HCT116 (cell line): ENCODE measurements at regions not wholly inside any gene's neighbourhood (a gene's known extent, or its start where the extent isn't known, plus 50 kb on each side); places are given as distances from the start of the nearest gene placed in this dataset.

Experiments
- ATAC-seq: fragments of 200-7000 bp; cut with Tn5 transposase; 2 replicates; pipeline ENCODE4 v1.9.1; 2020; ENCODE audit warnings: mild to moderate bottlenecking, moderate library complexity
- BruUV-seq: library from RNA; stranded (reverse); fragments of 400-500 nt; replicated peaks from 2 replicates; lab custom pipeline; 2021; lab: Mats Ljungman, UMichigan
- CTCF ChIA-PET: fragments of 300-600 bp; sonication (Branson Sonifier 250); formaldehyde crosslinking; loops from one replicate; lab custom pipeline; 2021; ENCODE audit warnings: antibody characterized with exemption; lab: Charles Lee
- POLR2A ChIA-PET: fragments of 300-600, 350-600 bp; sonication (Branson Sonifier 250); formaldehyde crosslinking; loops from one replicate; lab custom pipeline; 2021; ENCODE audit warnings: antibody characterized with exemption; lab: Charles Lee
- RAD21 ChIA-PET, 2 experiments: fragments of 300-600 bp; sonication (Branson Sonifier 250); formaldehyde crosslinking; loops; one replicate each; lab custom pipeline; 2023; ENCODE audit warnings: low total read pairs in 2 of 2; ENCODE audit not compliant: uncharacterized antibody in 2 of 2, unreplicated experiment in 2 of 2, low non-redundant PET in 1 of 2; lab: Charles Lee
- DNase-seq: peaks from one replicate; pipeline ENCODE4 v3.0.0-alpha.2; 2010; ENCODE audit warnings: low read depth, low spot score
- H2AFZ ChIP-seq: fragments of 200-600 bp; shearing (Covaris generic), sonication (generic); 2 replicates; pipeline ENCODE4 v1.6.1; 2017; ENCODE audit warnings: low read depth, mixed run types, mixed read lengths, antibody characterized with exemption, low read length; ENCODE audit not compliant: poor library complexity, severe bottlenecking
- H3K27ac ChIP-seq: 2 replicates; pipeline ENCODE4 v1.5.1; 2012; ENCODE audit warnings: low read depth, low read length
- H3K27me3 ChIP-seq: fragments of 200-600 bp; sonication (generic); 2 replicates; pipeline ENCODE4 v1.6.1; 2016; ENCODE audit warnings: mixed run types, low read length, mixed read lengths; ENCODE audit not compliant: insufficient read depth
- H3K36me3 ChIP-seq, 2 experiments: fragments of 200-500 bp in 1 of 2; fragments of 200-600 bp in 1 of 2; sonication (Bioruptor generic) in 1 of 2; sonication (generic) in 1 of 2; 2 replicates each; pipeline versions ENCODE4 v1.5.1 to v1.6.1; 2014 to 2016; ENCODE audit warnings: low read length in 2 of 2, inconsistent platforms in 1 of 2, mixed read lengths in 1 of 2, mixed run types in 1 of 2; ENCODE audit not compliant: insufficient read depth in 2 of 2, control insufficient read depth in 1 of 2
- H3K4me1 ChIP-seq, 2 experiments: fragments of 200-600 bp in 1 of 2; sonication (generic) in 1 of 2; 2 replicates each; pipeline versions ENCODE4 v1.5.1 to v1.6.1; 2012 to 2017; ENCODE audit warnings: low read length in 2 of 2, inconsistent platforms in 1 of 2, mild to moderate bottlenecking in 1 of 2, mixed read lengths in 1 of 2, mixed run types in 1 of 2, moderate library complexity in 1 of 2; ENCODE audit not compliant: insufficient read depth in 2 of 2, control insufficient read depth in 1 of 2
- H3K4me2 ChIP-seq: fragments of 200-600 bp; sonication (generic); 2 replicates; pipeline ENCODE4 v1.6.1; 2017; ENCODE audit warnings: mixed run types, low read length, mixed read lengths
- H3K4me3 ChIP-seq, 2 experiments: fragments of 200-600 bp in 1 of 2; sonication (generic) in 1 of 2; replicated peaks in 1 of 2; 2 replicates each; pipeline ENCODE4 v1.5.1; 2011 to 2016; ENCODE audit warnings: low read length in 2 of 2, control low read depth in 1 of 2, low read depth in 1 of 2, mild to moderate bottlenecking in 1 of 2, mixed read lengths in 1 of 2, mixed run types in 1 of 2
- H3K79me2 ChIP-seq: fragments of 200-600 bp; sonication (generic); 2 replicates; pipeline ENCODE4 v1.6.1; 2017; ENCODE audit warnings: mild to moderate bottlenecking, mixed run types, low read length, moderate library complexity, mixed read lengths; ENCODE audit not compliant: insufficient read depth
- H3K9ac ChIP-seq: fragments of 200-600 bp; sonication (generic); 2 replicates; pipeline ENCODE4 v1.6.1; 2016; ENCODE audit warnings: low read length, mixed read lengths
- H3K9me2 ChIP-seq: fragments of 200-600 bp; sonication (generic), shearing (Covaris generic); 2 replicates; pipeline ENCODE4 v1.6.1; 2017; ENCODE audit warnings: mixed run types, mild to moderate bottlenecking, moderate library complexity; ENCODE audit not compliant: insufficient read depth
- H3K9me3 ChIP-seq, 2 experiments: fragments of 200-500 bp in 1 of 2; fragments of 200-600 bp in 1 of 2; sonication (Bioruptor generic) in 1 of 2; sonication (generic) in 1 of 2; 2 replicates each; pipeline ENCODE4 v1.6.1; 2014 to 2017; ENCODE audit warnings: low read length in 2 of 2, mixed read lengths in 2 of 2, inconsistent platforms in 1 of 2, low read depth in 1 of 2, mild to moderate bottlenecking in 1 of 2, mixed run types in 1 of 2, moderate library complexity in 1 of 2; ENCODE audit not compliant: control insufficient read depth in 1 of 2, insufficient read depth in 1 of 2
- H4K20me1 ChIP-seq: fragments of 200-600 bp; sonication (generic), shearing (Covaris generic); 2 replicates; pipeline ENCODE4 v1.6.1; 2017; ENCODE audit warnings: mixed run types, mild to moderate bottlenecking, moderate library complexity; ENCODE audit not compliant: insufficient read depth
- ELF1 ChIP-seq: IDR thresholded peaks from 2 replicates; pipeline ENCODE4 v1.6.1; 2012; ENCODE audit warnings: low read depth, borderline replicate concordance
- EZH2 ChIP-seq: fragments of 200-600 bp; sonication (generic); IDR thresholded peaks from 2 replicates; pipeline ENCODE4 v1.6.1; 2017; ENCODE audit warnings: antibody characterized with exemption, mixed run types
- EZH2phosphoT487 ChIP-seq: fragments of 200-600 bp; IDR thresholded peaks from 2 replicates; pipeline ENCODE4 v1.6.1; 2018; ENCODE audit warnings: antibody characterized with exemption, borderline replicate concordance
- POLR2AphosphoS5 ChIP-seq: IDR thresholded peaks from 2 replicates; pipeline ENCODE4 v1.6.1; 2011; ENCODE audit warnings: mild to moderate bottlenecking, low read depth, low read length, moderate library complexity
- SIN3A ChIP-seq: IDR thresholded peaks from 2 replicates; pipeline ENCODE4 v1.6.1; 2012; ENCODE audit warnings: low read depth
- SP1 ChIP-seq: IDR thresholded peaks from 2 replicates; pipeline ENCODE4 v1.6.1; 2012; ENCODE audit warnings: low read depth
- SRF ChIP-seq: IDR thresholded peaks from 2 replicates; pipeline ENCODE4 v1.6.1; 2012; ENCODE audit warnings: low read depth
- TCF7L2 ChIP-seq: IDR thresholded peaks from 2 replicates; pipeline ENCODE4 v1.7.0; 2011; ENCODE audit warnings: borderline replicate concordance, inconsistent platforms; ENCODE audit not compliant: insufficient read depth, insufficient read length; ENCODE audit errors: extremely low read depth
- YY1 ChIP-seq: IDR thresholded peaks from 2 replicates; pipeline ENCODE4 v1.6.1; 2011; ENCODE audit warnings: low read length, low read depth, moderate library complexity, mild to moderate bottlenecking; ENCODE audit not compliant: insufficient replicate concordance; ENCODE audit errors: extremely low read depth
- ZFX ChIP-seq: fragments of 450-650 bp; IDR thresholded peaks from 2 replicates; pipeline ENCODE4 v1.6.1; 2017
- ZNF274 ChIP-seq: fragments of 200-500 bp; sonication (Bioruptor generic); IDR thresholded peaks from 2 replicates; pipeline ENCODE4 v1.6.1; 2014; ENCODE audit warnings: mild to moderate bottlenecking, low read depth, low read length, inconsistent platforms
- intact Hi-C: fragments of 100-400 bp; cut with micrococcal nuclease; formaldehyde crosslinking; loops from 2 replicates; pipeline ENCODE4 v1.10.0; 2022
- TF ChIP-seq, protein P1 (sequence below), 3 experiments: fragments of 200-600 bp in 1 of 3; sonication (generic) in 1 of 3; IDR thresholded peaks in 2 of 3; conservative IDR thresholded peaks in 1 of 3; 2 replicates each; pipeline ENCODE4 v1.5.1; 2012 to 2017; ENCODE audit warnings: low read depth in 2 of 3, low read length in 2 of 3, antibody characterized with exemption in 1 of 3, borderline replicate concordance in 1 of 3, control low read depth in 1 of 3, mild to moderate bottlenecking in 1 of 3, mixed read lengths in 1 of 3, mixed run types in 1 of 3, moderate library complexity in 1 of 3; ENCODE audit not compliant: insufficient read depth in 1 of 3
- TF ChIP-seq, protein P2 (sequence below): IDR thresholded peaks from 2 replicates; pipeline ENCODE4 v1.6.1; 2012

DNA sequence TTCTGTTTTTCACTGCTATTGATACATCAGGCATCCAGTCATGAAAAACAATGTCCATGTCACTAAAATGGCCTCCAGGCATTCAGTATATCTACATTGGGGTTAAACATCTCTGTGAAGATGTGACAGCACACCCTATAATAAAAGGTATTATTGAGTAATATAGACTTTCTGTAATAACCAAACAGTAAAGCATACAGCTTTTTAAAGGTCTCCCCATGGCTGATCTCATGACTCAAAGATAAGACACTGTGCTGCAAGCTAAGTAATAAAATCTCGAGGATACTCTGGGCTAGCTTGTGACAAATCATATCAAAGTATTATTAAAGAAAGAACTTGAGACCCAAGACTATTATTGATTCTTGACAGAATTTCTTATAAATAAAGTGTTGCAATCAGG is 613.1 kb upstream of the PKN2 start:
- ChIA-PET RAD21 (no interaction called here), POLR2A (no interaction called here), CTCF (interaction anchor here (1.5 kb wide), 1 partner anchor 9 kb away, joined by 8 read pairs; no protein-coding TSS in a partner anchor)
- no peaks in the 10 kb centered on the region for H3K9me3 ChIP-seq
- H3K4me2 ChIP-seq: no peak overlapping the region
- H2AFZ ChIP-seq: no peak overlapping the region
- no peaks in the 10 kb centered on the region for H3K4me1 ChIP-seq
- BruUV-seq: no TSS peak
- no peaks in the 10 kb centered on the region for H3K36me3 ChIP-seq
- no peak for ATAC-seq
- TF ChIP-seq, protein P1, sequence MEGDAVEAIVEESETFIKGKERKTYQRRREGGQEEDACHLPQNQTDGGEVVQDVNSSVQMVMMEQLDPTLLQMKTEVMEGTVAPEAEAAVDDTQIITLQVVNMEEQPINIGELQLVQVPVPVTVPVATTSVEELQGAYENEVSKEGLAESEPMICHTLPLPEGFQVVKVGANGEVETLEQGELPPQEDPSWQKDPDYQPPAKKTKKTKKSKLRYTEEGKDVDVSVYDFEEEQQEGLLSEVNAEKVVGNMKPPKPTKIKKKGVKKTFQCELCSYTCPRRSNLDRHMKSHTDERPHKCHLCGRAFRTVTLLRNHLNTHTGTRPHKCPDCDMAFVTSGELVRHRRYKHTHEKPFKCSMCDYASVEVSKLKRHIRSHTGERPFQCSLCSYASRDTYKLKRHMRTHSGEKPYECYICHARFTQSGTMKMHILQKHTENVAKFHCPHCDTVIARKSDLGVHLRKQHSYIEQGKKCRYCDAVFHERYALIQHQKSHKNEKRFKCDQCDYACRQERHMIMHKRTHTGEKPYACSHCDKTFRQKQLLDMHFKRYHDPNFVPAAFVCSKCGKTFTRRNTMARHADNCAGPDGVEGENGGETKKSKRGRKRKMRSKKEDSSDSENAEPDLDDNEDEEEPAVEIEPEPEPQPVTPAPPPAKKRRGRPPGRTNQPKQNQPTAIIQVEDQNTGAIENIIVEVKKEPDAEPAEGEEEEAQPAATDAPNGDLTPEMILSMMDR (IDR thresholded peaks at IDR 0.05 in 2 of 3, conservative IDR thresholded peaks at IDR 0.05 in 1 of 3; ENCODE audit: borderline replicate concordance in 1 of 3, insufficient read depth in 1 of 3, low read depth in 2 of 3, low read length in 2 of 3): no peak
- TF ChIP-seq POLR2AphosphoS5 (no peak), SIN3A (no peak), EZH2phosphoT487 (no peak), ZFX (no peak), SRF (no peak), EZH2 (no peak), ZNF274 (no peak), TCF7L2 (no peak), YY1 (no peak), SP1 (no peak), ELF1 (no peak)
- TF ChIP-seq, protein P2, sequence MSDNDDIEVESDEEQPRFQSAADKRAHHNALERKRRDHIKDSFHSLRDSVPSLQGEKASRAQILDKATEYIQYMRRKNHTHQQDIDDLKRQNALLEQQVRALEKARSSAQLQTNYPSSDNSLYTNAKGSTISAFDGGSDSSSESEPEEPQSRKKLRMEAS: no peak
- H3K27ac ChIP-seq: no peak overlapping the region
- no peak for DNase-seq
- no peak overlapping the region for H3K9ac ChIP-seq
- H4K20me1 ChIP-seq: no peaks in the 10 kb centered on the region
- H3K4me3 ChIP-seq: no peak overlapping the region
- H3K27me3 ChIP-seq: no peaks in the 10 kb centered on the region
- no peaks in the 10 kb centered on the region for H3K79me2 ChIP-seq
- intact Hi-C loops: no loop called here
- H3K9me2 ChIP-seq: no peaks in the 10 kb centered on the region
